ENCODE measurements at regions not wholly inside any gene's neighbourhood (a gene's known extent, or its start where the extent isn't known, plus 50 kb on each side); places are given as distances from the start of the nearest gene placed in this dataset.

DNA sequence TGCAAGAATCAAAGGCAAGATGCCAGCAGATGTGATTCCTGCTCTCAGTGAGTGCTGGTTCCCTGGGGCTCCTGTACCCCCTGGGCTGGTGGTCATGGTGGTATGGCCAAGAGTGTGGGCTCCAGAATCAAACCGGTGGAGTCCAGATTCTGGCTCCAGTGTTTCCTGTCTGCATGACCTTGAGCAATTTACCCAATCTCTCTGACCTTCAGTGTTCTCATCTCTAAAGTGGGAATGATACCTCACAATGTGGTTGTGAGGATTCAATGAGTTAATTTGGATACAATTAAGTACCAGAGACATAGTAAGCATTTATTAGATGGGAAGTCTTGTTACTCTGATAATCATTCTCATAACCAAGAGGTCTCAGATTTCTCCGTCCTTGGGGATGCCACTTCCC, 218.4 kb upstream of the JARID2 start:
- no peak for TF ChIP-seq POLR2AphosphoS5 (IDR thresholded peaks at IDR 0.05; ENCODE audit: low read depth)
- TF ChIP-seq REST (IDR thresholded peaks at IDR 0.05; ENCODE audit: unreplicated experiment), result no peak
- no peak for TF ChIP-seq CTCF (conservative IDR thresholded peaks at IDR 0.05; ENCODE audit: low read depth in 2 of 2)
- no peak for TF ChIP-seq STAT1 (IDR thresholded peaks at IDR 0.05; ENCODE audit: unreplicated experiment)
- no peak for TF ChIP-seq ETS1 (IDR thresholded peaks at IDR 0.05)
- no peak for TF ChIP-seq EZH2 (IDR thresholded peaks at IDR 0.05; ENCODE audit: low read depth, unreplicated experiment)
- no peak for TF ChIP-seq CREB1 (CRISPR knock-in tag; IDR thresholded peaks at IDR 0.05; ENCODE audit: low read depth)
- TF ChIP-seq JUNB (IDR thresholded peaks at IDR 0.05; ENCODE audit: unreplicated experiment), result no peak
- TF ChIP-seq EZH2phosphoT487 (IDR thresholded peaks at IDR 0.05; ENCODE audit: unreplicated experiment), result no peak
- TF ChIP-seq ZNF331 (CRISPR knock-in tag; IDR thresholded peaks at IDR 0.05; ENCODE audit: low read depth), result no peak
